WERI-Rb-1 (cell line): ENCODE measurements at regions not wholly inside any gene's neighbourhood (a gene's known extent, or its start where the extent isn't known, plus 50 kb on each side); places are given as distances from the start of the nearest gene placed in this dataset.

Source experiments
- DNase-seq: peaks from one replicate; pipeline ENCODE4 v3.0.0-alpha.2; 2020
- H3K27ac ChIP-seq: fragments of 250-450 bp; sonication (Bioruptor Pico); 2 replicates; pipeline ENCODE4 v1.5.1; 2020; ENCODE audit warnings: mild to moderate bottlenecking, moderate library complexity
- H3K27me3 ChIP-seq: fragments of 250-450 bp; sonication (Bioruptor Pico); 2 replicates; pipeline ENCODE4 v1.5.1; 2021; ENCODE audit warnings: mild to moderate bottlenecking, low read depth, moderate library complexity; ENCODE audit not compliant: insufficient read depth, severe bottlenecking
- H3K36me3 ChIP-seq: fragments of 250-450 bp; sonication (Bioruptor Pico); 2 replicates; pipeline ENCODE4 v1.5.1; 2020; ENCODE audit warnings: mild to moderate bottlenecking, moderate library complexity
- H3K4me3 ChIP-seq: 2 replicates; pipeline ENCODE4 v1.5.1; 2011; ENCODE audit warnings: low read depth, mild to moderate bottlenecking, control low read depth, low read length
- H3K9me3 ChIP-seq: fragments of 250-450 bp; sonication (Bioruptor Pico); 2 replicates; pipeline ENCODE4 v1.5.1; 2021; ENCODE audit warnings: mild to moderate bottlenecking, moderate library complexity; ENCODE audit not compliant: severe bottlenecking
- CTCF ChIP-seq: IDR thresholded peaks from 2 replicates; pipeline ENCODE4 v1.5.1; 2011; ENCODE audit warnings: low read depth, mild to moderate bottlenecking, control low read depth, inconsistent platforms, low read length

- Histone ChIP-seq H3K27me3 (peaks cover 34% of the 10 kb centered on the region), H3K36me3 (no peaks in the 10 kb centered on the region), H3K27ac (no peak overlapping the region), H3K4me3 (no peak overlapping the region), H3K9me3 (no peaks in the 10 kb centered on the region)
- no peak for DNase-seq
- no peak for TF ChIP-seq CTCF
Measured at GRCh38 chr3:159182961-159183360, 381.1 kb downstream of the MFSD1 start.

DNA sequence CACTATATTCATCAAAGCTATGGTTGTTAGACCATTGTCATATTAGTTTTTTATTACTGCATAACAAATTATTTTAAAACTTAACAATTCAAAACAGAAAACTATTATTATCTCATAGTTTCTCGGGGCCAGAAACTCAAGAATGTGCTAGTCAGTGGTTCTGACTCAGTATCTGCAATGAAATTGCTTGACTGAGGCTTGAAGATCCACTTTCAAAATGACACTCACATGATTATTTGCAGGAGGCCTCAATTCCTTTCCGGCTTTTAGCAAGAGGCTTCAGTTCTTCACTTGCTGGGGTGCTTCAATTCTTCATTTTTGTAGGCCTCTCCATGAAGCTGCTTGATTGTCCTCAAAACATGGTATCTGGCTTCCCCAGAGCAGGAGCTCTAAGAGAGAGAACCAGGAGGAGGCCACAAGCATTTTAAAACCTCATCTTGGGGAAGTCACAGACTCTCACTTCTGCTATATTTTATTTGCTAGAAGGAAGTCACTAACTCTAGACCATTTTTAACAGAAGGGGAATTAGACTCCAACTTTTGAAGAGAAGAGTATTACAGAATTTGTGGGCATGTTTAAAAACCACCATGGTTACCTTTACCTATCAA is 383.7 kb downstream of the MFSD1 start:
- H3K27me3 ChIP-seq: peaks cover 35% of the 10 kb centered on the region
- H3K36me3 ChIP-seq: no peaks in the 10 kb centered on the region
- no peak overlapping the region for H3K4me3 ChIP-seq
- no peak overlapping the region for H3K27ac ChIP-seq
- no peak for TF ChIP-seq CTCF
- DNase-seq: no peak
- no peaks in the 10 kb centered on the region for H3K9me3 ChIP-seq

DNA sequence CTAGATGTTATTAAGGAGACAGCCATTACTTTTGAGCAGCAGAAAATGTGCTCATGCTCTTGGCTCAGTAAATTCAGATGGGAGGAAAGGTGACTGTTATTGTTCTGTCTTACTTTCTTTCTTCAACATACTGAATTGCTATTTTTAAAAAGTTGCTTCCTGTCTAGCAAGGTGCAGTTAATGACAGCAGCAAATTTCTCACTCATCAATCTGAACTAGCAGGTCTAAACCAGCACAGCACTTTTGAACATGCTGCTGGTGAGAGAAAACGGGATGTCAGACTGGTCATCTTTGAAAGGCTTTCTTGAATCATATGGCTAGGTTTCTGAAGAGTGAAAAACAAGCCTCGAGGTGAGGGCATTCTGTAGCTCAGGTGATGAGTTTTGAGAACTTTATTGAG is 384.7 kb downstream of the MFSD1 start:
- Histone ChIP-seq H3K4me3 (no peak overlapping the region), H3K27me3 (peaks cover 44% of the 10 kb centered on the region), H3K36me3 (no peaks in the 10 kb centered on the region), H3K27ac (no peak overlapping the region), H3K9me3 (no peaks in the 10 kb centered on the region)
- TF ChIP-seq CTCF: no peak
- DNase-seq: no peak

DNA sequence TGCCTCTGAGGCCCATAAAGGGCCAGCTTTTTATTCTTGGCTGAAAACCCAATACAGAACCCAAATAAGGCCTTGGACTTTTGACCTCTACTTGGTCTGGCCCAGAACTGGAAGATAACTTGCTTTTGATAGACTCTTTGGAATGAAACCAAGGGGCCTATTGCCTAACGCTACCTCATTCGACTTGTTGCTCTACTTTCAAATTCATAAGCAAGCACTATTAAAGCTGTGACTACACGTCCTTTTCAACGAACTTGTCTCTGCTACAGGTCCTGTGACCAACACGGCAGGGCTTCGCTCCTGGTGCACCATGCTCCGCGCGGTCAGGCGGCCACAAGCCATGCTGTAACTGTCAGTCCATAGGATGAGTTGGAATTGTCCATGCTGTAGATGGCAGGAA is 385.4 kb downstream of the MFSD1 start:
- no peak for TF ChIP-seq CTCF
- peaks cover 47% of the 10 kb centered on the region for H3K27me3 ChIP-seq
- H3K9me3 ChIP-seq: no peaks in the 10 kb centered on the region
- no peaks in the 10 kb centered on the region for H3K36me3 ChIP-seq
- no peak for DNase-seq
- no peak overlapping the region for H3K27ac ChIP-seq
- H3K4me3 ChIP-seq: no peak overlapping the region

- Histone ChIP-seq H3K36me3 (no peaks in the 10 kb centered on the region), H3K4me3 (no peak overlapping the region), H3K9me3 (no peaks in the 10 kb centered on the region), H3K27me3 (peaks cover 47% of the 10 kb centered on the region), H3K27ac (no peak overlapping the region)
- TF ChIP-seq CTCF: no peak
- no peak for DNase-seq
Measured at GRCh38 chr3:159187706-159188105, 385.9 kb downstream of the MFSD1 start.

DNA sequence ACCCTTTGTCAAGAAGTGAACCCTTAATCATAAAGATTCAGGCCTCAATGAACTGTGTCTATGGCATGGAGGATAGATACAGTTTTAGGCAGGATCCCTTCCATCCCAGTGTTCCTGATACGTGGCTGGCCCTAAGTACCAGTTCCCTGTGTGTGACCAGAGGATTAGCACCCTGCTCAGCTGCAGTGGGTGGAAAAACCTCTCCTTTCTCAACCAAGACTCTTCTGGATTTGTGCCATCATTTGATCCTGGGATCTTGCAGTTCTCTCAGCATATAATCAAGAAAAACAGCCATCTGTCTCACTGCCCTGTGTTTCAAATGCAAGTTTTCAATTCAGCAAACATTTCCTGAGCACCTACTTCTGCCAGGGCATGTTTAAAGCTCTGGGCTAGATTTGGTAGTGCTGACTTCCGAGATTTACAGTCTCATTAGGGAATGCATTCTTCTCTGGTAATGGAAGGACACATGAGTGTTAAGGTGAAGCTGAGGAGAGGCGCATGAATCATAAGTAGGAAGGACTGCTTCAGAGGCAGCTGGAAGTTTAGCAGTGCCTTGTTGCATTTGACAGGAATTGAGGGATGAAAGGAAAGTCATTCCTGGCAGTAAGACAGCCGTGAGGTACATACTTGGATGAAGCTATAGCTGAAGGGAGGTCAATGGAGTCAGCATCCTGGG is 388.3 kb downstream of the MFSD1 start:
- Histone ChIP-seq H3K27me3 (peaks cover 37% of the 10 kb centered on the region), H3K9me3 (no peaks in the 10 kb centered on the region), H3K36me3 (no peaks in the 10 kb centered on the region), H3K27ac (no peak overlapping the region), H3K4me3 (no peak overlapping the region)
- DNase-seq: no peak
- TF ChIP-seq CTCF: no peak
